Loucy (cell line): ENCODE measurements at regions not wholly inside any gene's neighbourhood (a gene's known extent, or its start where the extent isn't known, plus 50 kb on each side); places are given as distances from the start of the nearest gene placed in this dataset.
"Not testable (repeated sequence)": the region's sequence is repeated elsewhere in the genome, so short reads cannot be mapped to it uniquely, and the experiment has no call there.

Experiments used
- EZH2phosphoT487 ChIP-seq: fragments of 200-600 bp; IDR thresholded peaks from 2 replicates; pipeline ENCODE4 v1.6.1; 2018; ENCODE audit warnings: antibody characterized with exemption, mild to moderate bottlenecking, moderate library complexity, borderline replicate concordance
- TF ChIP-seq, protein P1 (sequence below): fragments of 200-600 bp; sonication (generic); conservative IDR thresholded peaks from 2 replicates; pipeline ENCODE4 v1.5.1; 2014; ENCODE audit warnings: mild to moderate bottlenecking, antibody characterized with exemption, low read length

- TF ChIP-seq, protein P1, sequence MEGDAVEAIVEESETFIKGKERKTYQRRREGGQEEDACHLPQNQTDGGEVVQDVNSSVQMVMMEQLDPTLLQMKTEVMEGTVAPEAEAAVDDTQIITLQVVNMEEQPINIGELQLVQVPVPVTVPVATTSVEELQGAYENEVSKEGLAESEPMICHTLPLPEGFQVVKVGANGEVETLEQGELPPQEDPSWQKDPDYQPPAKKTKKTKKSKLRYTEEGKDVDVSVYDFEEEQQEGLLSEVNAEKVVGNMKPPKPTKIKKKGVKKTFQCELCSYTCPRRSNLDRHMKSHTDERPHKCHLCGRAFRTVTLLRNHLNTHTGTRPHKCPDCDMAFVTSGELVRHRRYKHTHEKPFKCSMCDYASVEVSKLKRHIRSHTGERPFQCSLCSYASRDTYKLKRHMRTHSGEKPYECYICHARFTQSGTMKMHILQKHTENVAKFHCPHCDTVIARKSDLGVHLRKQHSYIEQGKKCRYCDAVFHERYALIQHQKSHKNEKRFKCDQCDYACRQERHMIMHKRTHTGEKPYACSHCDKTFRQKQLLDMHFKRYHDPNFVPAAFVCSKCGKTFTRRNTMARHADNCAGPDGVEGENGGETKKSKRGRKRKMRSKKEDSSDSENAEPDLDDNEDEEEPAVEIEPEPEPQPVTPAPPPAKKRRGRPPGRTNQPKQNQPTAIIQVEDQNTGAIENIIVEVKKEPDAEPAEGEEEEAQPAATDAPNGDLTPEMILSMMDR = not testable (repeated sequence)
- not testable (repeated sequence) for TF ChIP-seq EZH2phosphoT487
Observed at GRCh38 chr14:57127809-57128208, 140.9 kb downstream of the EXOC5 start.
